Stimulated activated CD8-positive, alpha-beta memory T cell treated with anti-CD3 and anti-CD28 coated beads, Interleukin-2, amount 100 ng/mL, for 48 hours (primary cell): ENCODE measurements at regions not wholly inside any gene's neighbourhood (a gene's known extent, or its start where the extent isn't known, plus 50 kb on each side); places are given as distances from the start of the nearest gene placed in this dataset.
"Not testable (repeated sequence)": the region's sequence is repeated elsewhere in the genome, so short reads cannot be mapped to it uniquely, and the experiment has no call there.

ENCODE experiments used
- DNase-seq, 2 donors: peaks; one replicate each; pipeline ENCODE4 v3.0.0-alpha.2; 2020; ENCODE audit warnings: low read depth in 2 of 2

GRCh38 chr2:40564184-40564583 lies 112.3 kb upstream of the SLC8A1 start:
- DNase-seq: no peak

- no peak for DNase-seq
These were observed 127.4 kb upstream of the SLC8A1 start for GRCh38 chr2:40579247-40579646.

GRCh38 chr2:40584432-40584831 lies 132.5 kb upstream of the SLC8A1 start:
- no peak for DNase-seq

- no peak for DNase-seq
These were observed 139.9 kb upstream of the SLC8A1 start for GRCh38 chr2:40591774-40592173.

GRCh38 chr2:40592218-40592617 lies 140.3 kb upstream of the SLC8A1 start:
- no peak for DNase-seq

GRCh38 chr2:40606862-40607261 lies 155.0 kb upstream of the SLC8A1 start:
- DNase-seq: no peak

- no peak for DNase-seq
These were observed 159.3 kb upstream of the SLC8A1 start for GRCh38 chr2:40611196-40611595.

- DNase-seq: no peak
These were observed 174.0 kb upstream of the SLC8A1 start for GRCh38 chr2:40625849-40626248.

- DNase-seq: no peak
These were observed 176.7 kb upstream of the SLC8A1 start for GRCh38 chr2:40628556-40628955.

GRCh38 chr2:40629768-40630434 lies 178.0 kb upstream of the SLC8A1 start:
- DNase-seq: no peak

GRCh38 chr2:40639320-40639719 lies 187.4 kb upstream of the SLC8A1 start:
- DNase-seq: no peak

GRCh38 chr2:40642237-40642636 lies 190.3 kb upstream of the SLC8A1 start:
- no peak for DNase-seq

- no peak for DNase-seq
These were observed 190.8 kb upstream of the SLC8A1 start for GRCh38 chr2:40642726-40643125.

- no peak for DNase-seq
These were observed 194.8 kb upstream of the SLC8A1 start for GRCh38 chr2:40646642-40647041.

GRCh38 chr2:40652155-40652554 lies 200.3 kb upstream of the SLC8A1 start:
- DNase-seq: no peak

GRCh38 chr2:40653829-40654228 lies 201.9 kb upstream of the SLC8A1 start:
- DNase-seq: no peak

GRCh38 chr2:40654346-40654745 lies 202.5 kb upstream of the SLC8A1 start:
- DNase-seq: no peak

GRCh38 chr2:40658941-40659340 lies 207.1 kb upstream of the SLC8A1 start:
- no peak for DNase-seq

- DNase-seq: no peak
These were observed 213.8 kb upstream of the SLC8A1 start for GRCh38 chr2:40665493-40666232.

GRCh38 chr2:40666398-40666797 lies 214.5 kb upstream of the SLC8A1 start:
- DNase-seq: no peak

GRCh38 chr2:40668425-40668824 lies 216.5 kb upstream of the SLC8A1 start:
- DNase-seq: no peak

- DNase-seq: not testable (repeated sequence)
These were observed 224.4 kb upstream of the SLC8A1 start for GRCh38 chr2:40676134-40676790.

- no peak for DNase-seq
These were observed 228.7 kb upstream of the SLC8A1 start for GRCh38 chr2:40680547-40680946.
